G401 (cell line): ENCODE measurements at regions not wholly inside any gene's neighbourhood (a gene's known extent, or its start where the extent isn't known, plus 50 kb on each side); places are given as distances from the start of the nearest gene placed in this dataset.

Experiments
- DNase-seq: peaks from one replicate; pipeline ENCODE4 v3.0.0-alpha.2; 2015; ENCODE audit warnings: low spot score
- in situ Hi-C: cut with HindIII; loops from 2 replicates; pipeline ENCODE4 v1.10.0; 2016; ENCODE audit warnings: low sequenced_read_pairs, mixed read lengths

DNA sequence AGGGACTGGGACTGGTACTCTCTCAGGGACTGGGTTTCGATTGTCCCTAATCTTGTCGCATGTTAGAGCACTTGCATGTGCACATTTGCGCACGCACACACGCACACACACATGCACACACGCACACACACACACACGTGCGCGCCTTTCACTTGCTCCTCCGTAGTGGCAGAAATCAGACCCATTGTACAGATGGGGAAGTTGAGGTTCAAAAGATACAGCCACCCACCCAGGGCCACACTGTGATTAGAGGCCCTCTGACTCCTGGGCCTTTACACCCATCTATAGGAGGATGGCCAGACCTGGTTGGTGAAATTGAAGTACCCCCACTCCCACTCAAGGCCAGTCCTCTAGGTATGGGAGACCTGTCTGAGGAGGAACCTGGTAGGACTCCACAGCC is 167.8 kb upstream of the LHX5 start:
- no peak for DNase-seq
- in situ Hi-C loops = no loop called here

DNA sequence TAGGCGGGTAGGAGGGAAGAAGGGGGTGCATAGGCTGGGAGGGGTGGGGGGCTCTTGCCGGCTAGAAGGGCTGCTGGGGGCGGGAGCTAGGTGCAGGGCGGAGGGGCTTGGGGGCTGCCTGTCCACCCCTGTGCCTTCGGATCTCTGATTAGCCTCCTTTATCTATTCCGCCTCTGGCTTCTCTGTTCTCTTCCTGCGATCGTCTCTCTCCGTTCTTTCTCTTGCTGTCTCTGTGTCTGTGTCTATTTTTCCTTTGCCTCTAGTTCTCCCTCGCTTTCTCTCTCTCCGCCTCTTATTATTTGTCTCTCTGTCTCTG is 166.7 kb upstream of the LHX5 start:
- in situ Hi-C loops = no loop called here
- DNase-seq = no peak

DNA sequence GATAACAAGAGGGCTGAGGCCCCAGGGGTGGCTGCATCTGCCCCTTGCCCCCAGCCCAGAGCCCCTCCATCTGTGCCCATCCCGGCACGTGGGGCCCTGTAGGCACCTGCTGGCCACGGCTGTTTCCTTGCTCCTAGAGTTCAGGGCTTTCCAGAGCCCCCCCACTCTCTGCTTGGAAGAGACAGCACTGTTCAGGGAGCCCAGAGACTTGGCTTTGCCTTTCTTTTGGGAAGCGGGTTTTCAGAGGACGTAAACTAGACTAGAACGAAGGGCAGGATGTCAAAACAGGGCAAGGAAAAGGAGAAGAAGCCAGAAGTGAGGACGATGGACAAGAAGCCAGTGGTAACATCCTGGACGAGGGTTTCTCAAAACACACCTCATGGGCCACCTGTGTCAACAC is 163.3 kb upstream of the LHX5 start:
- in situ Hi-C loops = no loop called here
- DNase-seq = no peak

DNA sequence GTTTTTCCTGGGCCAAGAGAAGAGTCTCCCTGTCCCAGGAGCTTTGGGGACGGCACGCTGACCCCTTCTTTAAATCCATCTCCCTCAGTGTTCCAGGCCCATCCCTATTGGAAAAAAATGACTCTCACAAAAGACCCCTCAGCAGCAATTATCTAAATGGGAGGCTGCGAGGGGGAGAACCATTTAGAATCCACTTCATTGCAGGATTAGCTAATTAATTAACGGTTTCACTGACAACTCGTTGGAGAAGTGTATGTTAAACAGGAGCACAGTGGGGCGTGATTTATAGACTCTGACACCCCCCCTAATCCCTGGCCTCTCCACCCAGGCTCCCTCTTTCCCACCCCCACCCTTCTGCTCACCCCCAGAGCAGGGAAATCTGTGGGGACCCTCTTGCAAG is 162.8 kb upstream of the LHX5 start:
- in situ Hi-C loops = no loop called here

DNA sequence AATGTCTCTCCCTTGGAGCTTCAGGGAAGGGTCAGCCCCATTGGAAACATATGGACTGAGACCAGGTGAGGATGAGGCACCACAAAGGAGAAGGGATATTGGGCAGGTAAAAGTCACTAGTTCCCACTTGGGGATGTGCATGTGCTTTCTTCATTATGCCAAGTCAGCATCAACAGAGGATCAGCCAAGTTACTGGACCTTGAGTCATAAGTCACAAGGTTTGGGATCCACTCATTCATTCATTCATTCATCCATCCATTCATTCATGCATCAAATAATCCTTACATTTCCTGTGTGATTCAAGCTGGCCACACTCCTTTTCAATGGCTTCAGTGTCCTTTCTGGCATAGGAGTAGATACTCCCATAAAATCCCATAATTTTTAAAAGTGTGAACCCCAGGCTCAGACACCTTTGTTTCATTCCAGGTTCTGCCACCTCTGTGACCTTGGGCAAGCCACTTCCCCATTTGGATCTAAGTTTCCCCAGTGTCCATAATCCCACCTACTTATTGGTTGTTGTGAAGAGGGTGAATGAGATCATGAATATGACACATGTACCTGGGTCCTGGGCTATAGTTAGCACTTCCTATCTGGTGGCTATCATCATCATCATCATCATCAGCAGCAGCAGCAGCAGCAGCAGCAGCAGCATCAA is 162.1 kb upstream of the LHX5 start:
- no peak for DNase-seq
- in situ Hi-C loops = no loop called here

More for the DNA sequence above, 162.8 kb upstream of the LHX5 start:
- no peak for DNase-seq

DNA sequence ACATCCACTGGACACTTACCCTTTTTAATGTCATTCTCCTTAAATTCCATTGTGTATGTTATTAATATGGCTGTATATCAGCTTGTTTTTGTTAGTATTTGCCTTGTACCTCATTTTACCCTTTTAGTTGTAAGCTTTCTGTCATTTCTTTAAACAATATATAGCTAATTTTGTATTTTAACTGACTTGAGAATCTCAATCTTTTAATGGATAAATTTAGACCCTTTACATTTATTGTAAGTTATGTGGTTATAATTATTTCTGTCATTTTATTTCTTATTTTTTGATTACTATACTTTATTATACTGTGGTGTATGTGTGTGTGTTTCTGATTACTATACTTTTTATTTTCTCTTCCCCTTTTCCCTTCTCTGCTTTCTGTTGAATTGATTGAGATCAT is 159.0 kb upstream of the LHX5 start:
- no peak for DNase-seq
- in situ Hi-C loops = no loop called here

DNA sequence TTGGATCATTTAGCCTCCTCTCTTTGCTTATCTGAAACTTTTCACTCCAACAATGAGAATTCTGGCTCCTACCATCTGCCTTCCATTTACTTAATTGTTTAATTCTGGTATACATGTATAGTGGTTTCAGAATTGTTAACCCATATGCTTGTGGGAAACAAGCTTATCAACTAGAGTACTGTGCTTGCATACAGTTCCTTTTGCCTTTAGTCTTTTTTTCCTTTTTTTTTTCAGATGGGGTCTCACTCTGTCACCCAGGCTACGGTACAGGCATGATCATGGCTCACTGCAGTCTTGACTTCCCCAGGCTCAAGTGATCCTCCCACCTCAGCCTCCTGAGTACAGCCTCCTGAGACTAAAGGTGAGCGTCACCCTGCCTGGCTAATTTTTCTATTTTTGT is 153.8 kb upstream of the LHX5 start:
- in situ Hi-C loops = no loop called here

DNA sequence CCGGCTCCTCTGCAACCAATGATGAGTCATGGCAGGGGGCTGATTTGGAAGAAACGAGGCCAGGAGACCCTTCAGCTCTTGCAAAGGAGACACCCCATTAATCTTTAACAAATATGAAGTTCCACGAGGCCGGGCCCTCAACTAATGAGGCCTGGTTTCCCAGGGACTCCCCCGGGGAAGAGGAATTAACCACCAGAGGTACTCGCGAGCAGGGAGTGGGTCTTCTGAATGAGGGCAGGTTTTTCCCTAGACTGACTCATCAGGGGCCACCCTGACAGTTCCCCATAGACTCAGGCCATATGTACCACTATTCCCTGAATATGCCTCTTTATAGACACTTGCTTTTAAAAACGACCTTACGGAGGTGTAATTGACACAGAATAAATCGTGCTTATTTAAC is 150.7 kb upstream of the LHX5 start:
- DNase-seq = no peak
- in situ Hi-C loops = no loop called here

More for the DNA sequence above, 153.8 kb upstream of the LHX5 start:
- DNase-seq = no peak

DNA sequence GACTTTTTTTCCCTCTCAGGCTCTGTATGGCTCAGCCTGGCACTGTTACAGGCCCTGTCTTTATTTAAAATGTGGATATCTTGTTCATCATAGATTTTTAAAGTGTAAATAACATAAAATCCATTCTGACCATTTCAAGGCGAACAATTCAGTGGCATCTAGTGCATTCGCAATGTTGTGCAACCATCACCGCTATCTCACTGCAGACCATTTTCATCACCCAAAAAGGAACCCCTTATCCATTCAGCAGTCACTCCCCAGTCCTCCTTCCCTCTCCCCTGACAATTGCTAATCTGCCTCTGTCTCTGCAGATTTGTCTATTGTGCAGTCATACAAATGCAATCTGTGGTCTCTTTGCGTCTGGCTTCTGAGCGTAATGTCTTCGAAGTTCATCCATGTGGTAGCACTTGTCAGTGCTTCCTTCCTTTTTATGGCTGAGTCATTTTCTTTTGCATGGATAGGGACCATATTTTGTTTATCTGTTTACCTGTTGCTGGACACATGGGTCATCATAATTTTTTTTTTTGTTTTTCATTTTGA is 148.8 kb upstream of the LHX5 start:
- in situ Hi-C loops = no loop called here
- no peak for DNase-seq

DNA sequence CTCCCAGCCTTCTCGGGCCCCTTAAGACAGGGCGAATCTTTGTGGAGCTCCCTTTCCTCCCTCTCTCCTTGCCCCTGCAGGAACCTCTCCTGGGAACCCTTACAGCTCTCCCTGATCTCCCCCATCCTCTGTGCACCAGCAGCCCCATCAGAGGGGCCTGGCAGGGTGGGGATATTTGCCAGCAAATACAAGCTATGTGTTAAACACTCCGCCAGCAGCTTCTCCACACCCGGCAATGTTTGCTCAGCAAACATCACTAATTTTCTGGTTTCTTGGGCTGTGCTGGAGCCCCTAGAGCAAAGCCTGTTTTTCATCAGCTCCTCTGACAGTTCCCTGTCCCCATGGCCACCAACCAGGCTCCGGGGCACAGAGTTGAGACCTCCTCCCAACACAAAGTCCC is 147.5 kb upstream of the LHX5 start:
- DNase-seq = no peak
- in situ Hi-C loops = no loop called here

DNA sequence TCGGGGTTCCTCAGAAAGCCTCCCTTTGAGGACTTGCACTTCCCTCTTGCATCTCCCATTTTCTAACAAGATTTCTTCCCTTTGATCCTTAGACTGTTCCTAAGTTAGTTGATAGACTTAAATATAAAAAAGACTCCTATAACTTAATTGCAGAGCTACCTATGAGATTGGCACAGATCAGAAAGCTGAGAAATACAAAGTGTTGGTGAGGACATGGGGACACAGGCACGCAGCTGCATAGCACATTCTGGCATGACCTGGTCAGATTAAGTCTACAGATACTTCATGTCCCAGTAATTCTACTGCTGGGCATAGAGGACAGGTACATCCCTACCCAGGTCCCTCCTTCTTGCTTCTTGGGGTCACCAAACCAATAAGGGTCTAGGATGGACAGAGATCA is 141.7 kb upstream of the LHX5 start:
- DNase-seq = no peak
- in situ Hi-C loops = no loop called here

DNA sequence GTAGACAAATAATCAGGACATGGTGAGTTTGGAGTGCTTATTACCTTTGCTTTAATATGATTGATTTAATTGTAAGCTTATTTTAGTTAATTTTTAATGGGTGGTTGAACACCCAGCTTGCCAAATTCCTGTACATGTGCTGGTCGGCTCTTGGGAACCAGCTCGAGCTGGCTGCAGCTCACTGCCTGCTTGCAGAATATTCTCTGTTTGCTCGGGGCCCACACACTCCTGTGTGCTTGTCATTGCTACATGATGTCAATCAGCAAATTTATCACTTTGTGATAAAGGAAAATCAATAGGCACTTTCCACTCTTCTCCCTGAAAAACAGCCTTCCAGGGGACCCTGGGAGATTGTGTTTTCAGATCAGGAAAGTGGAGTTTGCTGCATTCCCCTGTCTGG is 141.1 kb upstream of the LHX5 start:
- no peak for DNase-seq
- in situ Hi-C loops = no loop called here

DNA sequence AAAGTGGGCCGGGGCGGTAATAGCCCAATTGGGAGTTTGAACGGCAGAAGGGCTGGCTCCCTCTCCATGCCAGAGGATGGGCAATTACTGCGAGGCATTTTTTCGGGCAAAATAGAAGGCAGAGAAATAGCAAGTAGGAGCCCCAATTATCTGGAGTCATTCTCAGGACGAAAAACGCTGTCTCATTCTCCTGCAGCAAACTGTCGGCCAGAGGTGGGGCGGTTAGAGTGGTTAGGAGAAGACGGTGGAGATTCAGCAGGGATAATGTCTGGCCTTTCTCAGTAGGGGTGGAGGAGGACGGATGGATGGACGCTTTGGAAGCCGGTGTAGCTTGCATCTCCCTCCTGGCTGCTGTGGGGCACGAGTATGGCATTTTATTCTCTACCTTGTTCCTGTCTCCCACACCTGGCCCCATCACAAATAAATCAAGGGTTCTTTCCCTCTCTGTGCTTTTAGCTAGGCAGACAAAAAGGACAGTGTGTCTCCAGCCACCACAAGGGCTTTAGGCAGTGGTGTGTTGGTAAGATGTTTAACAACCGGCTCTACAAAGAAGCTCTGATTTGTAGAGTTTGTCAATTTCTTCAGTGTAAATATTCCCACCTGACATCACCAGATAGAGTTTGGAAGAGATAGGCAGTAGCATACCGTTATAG is 140.5 kb upstream of the LHX5 start:
- DNase-seq = no peak
- in situ Hi-C loops = no loop called here

DNA sequence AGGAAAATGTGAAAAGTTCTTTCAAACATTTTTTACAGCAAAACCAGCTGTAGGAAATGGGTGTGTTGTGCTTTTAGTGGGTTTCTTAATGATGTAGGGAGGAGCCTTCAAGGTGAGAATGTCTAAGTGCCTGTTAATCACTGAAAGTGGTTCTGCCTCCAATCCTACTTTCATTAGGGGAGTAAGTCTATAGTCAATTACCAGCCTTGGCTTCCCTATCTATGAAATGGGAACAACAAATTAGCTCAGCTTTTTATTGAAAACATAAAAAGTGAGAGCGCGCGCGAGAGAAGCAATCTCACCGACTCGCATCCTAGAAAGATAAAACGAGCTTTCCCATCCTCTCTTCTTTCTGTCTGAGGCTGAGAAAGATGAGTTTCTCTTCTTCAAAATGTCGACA is 140.0 kb upstream of the LHX5 start:
- in situ Hi-C loops = no loop called here
- no peak for DNase-seq

DNA sequence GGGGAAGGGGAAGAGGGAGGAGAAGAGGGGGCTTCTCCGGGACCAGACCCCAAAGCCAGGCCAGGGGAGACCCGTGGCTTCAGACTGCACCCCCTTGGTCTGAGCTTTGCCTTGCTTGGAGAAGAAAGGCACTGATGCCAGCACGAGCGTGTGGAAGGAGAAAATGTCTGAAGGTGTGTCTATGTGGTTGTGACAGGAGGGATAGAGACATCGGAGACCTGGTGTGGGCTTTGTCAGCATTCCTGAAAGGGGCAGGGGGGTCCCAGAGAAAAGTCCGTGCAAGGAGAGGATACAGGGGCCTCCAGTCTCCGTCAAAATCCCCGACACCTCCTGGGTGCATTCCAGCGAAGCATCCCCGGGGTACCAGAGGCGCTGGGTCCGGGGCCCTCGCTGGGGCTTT is 139.0 kb upstream of the LHX5 start:
- no peak for DNase-seq
- in situ Hi-C loops = no loop called here

DNA sequence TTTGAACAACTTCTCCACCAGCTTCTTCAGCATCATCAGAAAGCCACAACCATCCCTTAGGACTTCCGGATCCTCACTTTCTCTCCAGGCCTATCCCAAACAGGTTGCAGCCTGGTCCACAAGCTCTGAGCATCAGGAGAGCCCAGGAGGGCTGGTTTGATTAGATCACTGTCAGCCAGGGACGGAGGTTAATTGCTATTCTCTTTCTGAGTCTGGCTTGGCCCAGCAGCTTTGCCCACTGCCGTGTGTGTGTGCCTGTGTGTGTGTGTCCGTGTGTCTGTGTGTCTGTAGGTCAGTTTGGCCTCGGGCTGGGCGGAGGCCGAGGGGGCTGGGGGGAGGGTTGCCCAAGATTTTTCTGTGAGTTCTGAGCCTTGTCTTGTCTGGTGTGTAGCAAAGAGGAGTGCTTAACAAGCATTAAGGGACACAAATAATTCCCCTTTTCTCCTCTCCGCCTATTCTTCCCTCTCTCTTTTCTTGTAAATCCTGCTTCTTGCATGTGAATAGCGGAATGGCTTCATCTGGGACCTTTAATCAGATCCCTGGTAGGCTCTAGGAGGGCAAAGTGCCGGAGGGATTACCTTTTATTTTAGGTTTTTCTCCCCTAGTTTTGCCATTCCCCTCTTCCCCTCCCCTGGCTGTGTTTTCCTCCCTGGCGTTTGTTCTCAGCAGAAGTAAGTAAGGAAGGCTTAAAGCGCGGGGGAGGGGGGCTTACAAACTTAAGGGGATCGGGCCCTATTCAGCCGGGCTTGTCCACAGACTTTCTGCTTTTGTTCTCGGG is 138.2 kb upstream of the LHX5 start:
- in situ Hi-C loops = no loop called here
- no peak for DNase-seq

DNA sequence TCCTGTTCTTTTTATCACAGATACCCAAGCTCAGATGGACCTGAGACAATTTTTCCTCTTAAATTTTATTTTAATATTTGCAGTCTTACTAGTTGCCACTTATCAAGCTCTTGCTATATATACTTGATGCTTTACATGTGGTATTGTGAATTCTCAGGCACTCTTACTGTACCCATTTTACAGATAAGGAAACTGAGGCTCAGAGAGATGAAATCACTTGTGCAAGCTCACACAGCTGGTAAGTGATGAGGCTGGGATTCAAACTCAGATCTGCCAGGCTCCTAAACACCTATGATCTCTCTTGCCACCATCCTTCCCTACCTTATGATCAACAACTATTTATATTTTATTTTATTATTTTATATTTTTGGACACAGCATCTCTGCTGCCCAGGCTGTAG is 133.0 kb upstream of the LHX5 start:
- no peak for DNase-seq
- in situ Hi-C loops = no loop called here

DNA sequence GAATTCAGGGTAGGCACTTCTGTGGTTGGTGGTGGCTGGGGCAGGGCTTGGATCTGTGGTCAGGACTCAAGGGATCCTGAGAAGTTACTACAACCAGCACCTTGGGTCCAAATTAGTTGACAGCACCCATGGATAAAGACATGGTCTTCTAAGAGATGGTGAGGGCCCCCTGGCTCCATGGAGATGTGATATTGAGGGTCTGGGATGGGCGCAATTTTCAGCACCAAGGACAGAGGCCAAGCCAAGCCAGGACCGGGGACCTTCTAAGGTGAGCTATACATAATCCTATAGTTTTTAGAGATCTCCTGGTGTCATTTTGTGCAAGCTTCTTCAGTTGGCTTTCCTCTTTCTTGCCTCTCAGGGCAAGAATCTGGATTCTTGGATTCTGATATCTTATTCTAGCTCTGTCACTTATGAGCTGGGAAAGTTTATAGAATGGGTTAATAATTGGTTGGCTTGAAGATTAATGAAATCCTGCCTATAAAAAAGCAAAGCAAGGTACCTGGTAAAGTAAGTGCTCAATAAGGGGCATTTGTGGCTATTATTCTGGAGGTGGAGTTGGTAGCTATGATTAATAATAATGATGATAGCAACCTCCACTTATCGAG is 130.1 kb upstream of the LHX5 start:
- in situ Hi-C loops = no loop called here
- DNase-seq = no peak

DNA sequence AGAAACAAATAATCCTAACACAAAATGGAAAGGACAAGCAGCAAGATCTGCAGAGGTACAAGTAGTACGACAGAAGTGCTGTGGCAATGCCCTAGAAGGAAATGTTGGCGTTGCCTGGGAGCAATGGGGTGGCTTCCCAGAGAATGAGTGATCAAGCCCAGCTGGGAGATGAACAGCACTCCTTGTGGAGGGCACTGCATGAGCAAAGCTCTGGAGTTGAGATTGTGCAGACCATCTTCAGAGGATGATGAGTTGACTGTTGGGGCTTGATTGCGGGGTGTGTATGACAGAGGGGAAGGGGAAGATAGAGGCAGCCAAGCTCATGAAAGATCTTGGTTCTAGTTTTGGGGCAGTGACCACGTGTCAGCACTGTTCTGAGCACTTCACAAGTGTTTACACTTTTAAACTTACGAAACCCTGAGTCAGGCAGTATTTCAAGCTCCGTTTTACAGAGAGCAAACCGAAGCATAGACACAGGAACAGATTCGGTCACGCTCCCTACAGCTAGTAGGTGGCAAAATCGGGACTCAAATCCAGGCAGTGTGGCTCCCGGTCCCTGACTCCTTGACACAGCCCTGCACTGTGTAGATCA is 127.2 kb upstream of the LHX5 start:
- in situ Hi-C loops = no loop called here
- no peak for DNase-seq

DNA sequence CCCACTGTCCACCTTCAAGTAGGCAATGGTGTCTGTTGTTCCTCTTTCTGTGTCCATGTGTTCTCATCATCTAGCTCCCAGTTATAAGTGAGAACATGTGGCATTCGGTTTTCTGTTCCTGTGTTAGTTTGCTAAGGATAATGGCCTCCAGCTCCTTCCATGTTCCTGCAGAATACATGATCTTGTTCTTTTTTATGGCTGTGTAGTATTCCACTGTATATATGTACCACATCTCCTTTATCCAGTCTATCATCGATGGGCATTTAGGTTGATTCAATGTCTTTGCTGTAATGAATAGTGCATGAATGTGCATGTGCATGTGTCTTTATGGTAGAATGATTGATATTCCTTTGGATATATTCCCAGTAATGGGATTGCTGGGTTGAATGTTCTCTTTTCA is 123.3 kb upstream of the LHX5 start:
- in situ Hi-C loops = no loop called here
- no peak for DNase-seq
